PC-9 (cell line): ENCODE measurements at regions not wholly inside any gene's neighbourhood (a gene's known extent, or its start where the extent isn't known, plus 50 kb on each side); places are given as distances from the start of the nearest gene placed in this dataset.

ENCODE experiments used
- BruUV-seq: library from RNA; stranded (reverse); fragments of 400-500 nt; replicated peaks from 2 replicates; lab custom pipeline; 2021; lab: Mats Ljungman, UMichigan
- CTCF ChIA-PET: fragments of 300-600 bp; sonication (Branson Sonifier 250); formaldehyde crosslinking; loops from one replicate; lab custom pipeline; 2022; ENCODE audit warnings: antibody characterized with exemption; lab: Charles Lee
- POLR2A ChIA-PET: fragments of 300-600 bp; sonication (Branson Sonifier 250); formaldehyde crosslinking; loops from one replicate; lab custom pipeline; 2022; ENCODE audit warnings: antibody characterized with exemption; ENCODE audit not compliant: unreplicated experiment; lab: Charles Lee
- DNase-seq, 2 experiments: peaks; one replicate each; pipeline versions ENCODE4 v3.0.0 to v3.0.0-alpha.2; 2015 to 2022; ENCODE audit warnings: mixed read lengths in 1 of 2
- H2AFZ ChIP-seq: fragments of 200-600 bp; sonication (generic); 2 replicates; pipeline ENCODE4 v1.8.1; 2017; ENCODE audit warnings: antibody characterized with exemption
- H3F3A ChIP-seq: fragments of 200-600 bp; sonication (generic); 2 replicates; pipeline ENCODE4 v1.8.1; 2017; ENCODE audit warnings: antibody characterized with exemption, mild to moderate bottlenecking, low read depth; ENCODE audit not compliant: insufficient read depth
- H3K27ac ChIP-seq: fragments of 200-600 bp; sonication (generic); 2 replicates; pipeline ENCODE4 v1.6.1; 2016; ENCODE audit warnings: mixed run types
- H3K27me3 ChIP-seq: fragments of 200-600 bp; sonication (generic); 2 replicates; pipeline ENCODE4 v1.6.1; 2016; ENCODE audit warnings: low read depth, mixed run types; ENCODE audit not compliant: insufficient read depth
- H3K36me3 ChIP-seq: fragments of 200-600 bp; sonication (generic); 2 replicates; pipeline ENCODE4 v1.6.1; 2016; ENCODE audit warnings: low read depth, mixed run types
- H3K4me1 ChIP-seq: fragments of 200-600 bp; sonication (generic); replicated peaks from 2 replicates; pipeline ENCODE4 v1.6.1; 2016; ENCODE audit warnings: mixed run types; ENCODE audit not compliant: insufficient read depth
- H3K4me2 ChIP-seq: fragments of 200-600 bp; sonication (generic); 2 replicates; pipeline ENCODE4 v1.6.1; 2017; ENCODE audit warnings: mixed run types
- H3K4me3 ChIP-seq: fragments of 200-600 bp; sonication (generic); 2 replicates; pipeline ENCODE4 v1.6.1; 2016; ENCODE audit warnings: mixed run types
- H3K79me2 ChIP-seq: fragments of 200-600 bp; sonication (generic); 2 replicates; pipeline ENCODE4 v1.6.1; 2017; ENCODE audit warnings: low read depth, mixed run types
- H3K9me2 ChIP-seq: fragments of 200-600 bp; sonication (generic); 2 replicates; pipeline ENCODE4 v1.8.1; 2017; ENCODE audit warnings: mild to moderate bottlenecking; ENCODE audit not compliant: insufficient read depth
- H3K9me3 ChIP-seq: fragments of 200-600 bp; sonication (generic); 2 replicates; pipeline ENCODE4 v1.8.1; 2016; ENCODE audit warnings: low read depth; ENCODE audit not compliant: insufficient read depth
- H4K20me1 ChIP-seq: fragments of 200-600 bp; sonication (generic); 2 replicates; pipeline ENCODE4 v1.8.1; 2017; ENCODE audit not compliant: insufficient read depth
- EZH2 ChIP-seq: fragments of 200-600 bp; sonication (generic); IDR thresholded peaks from 2 replicates; pipeline ENCODE4 v1.8.0; 2017; ENCODE audit warnings: antibody characterized with exemption, low read depth
- intact Hi-C: fragments of 100-400 bp; cut with micrococcal nuclease; formaldehyde crosslinking; loops from one replicate; pipeline ENCODE4 v1.10.0; 2022; ENCODE audit not compliant: unreplicated experiment
- TF ChIP-seq, protein P1 (sequence below): fragments of 200-600 bp; sonication (generic); conservative IDR thresholded peaks from 2 replicates; pipeline ENCODE4 v1.6.1; 2017; ENCODE audit warnings: mixed run types, antibody characterized with exemption, mild to moderate bottlenecking, moderate library complexity

GRCh38 chr11:115672412-115672811 lies 168.2 kb upstream of the CADM1 start:
- Histone ChIP-seq H3K9me2 (no peaks in the 10 kb centered on the region), H3K4me2 (no peak overlapping the region), H3K9me3 (no peaks in the 10 kb centered on the region), H2AFZ (no peak overlapping the region), H3K79me2 (no peaks in the 10 kb centered on the region), H3F3A (no peaks in the 10 kb centered on the region), H3K27ac (no peak overlapping the region), H3K36me3 (no peaks in the 10 kb centered on the region), H3K4me3 (no peak overlapping the region), H3K4me1 (no peaks in the 10 kb centered on the region), H3K27me3 (peaks cover 44% of the 10 kb centered on the region), H4K20me1 (no peaks in the 10 kb centered on the region)
- CTCF ChIA-PET = no interaction called here
- no peak for DNase-seq
- POLR2A ChIA-PET = no interaction called here
- intact Hi-C loops = no loop called here
- TF ChIP-seq EZH2 = no peak
- TF ChIP-seq, protein P1, sequence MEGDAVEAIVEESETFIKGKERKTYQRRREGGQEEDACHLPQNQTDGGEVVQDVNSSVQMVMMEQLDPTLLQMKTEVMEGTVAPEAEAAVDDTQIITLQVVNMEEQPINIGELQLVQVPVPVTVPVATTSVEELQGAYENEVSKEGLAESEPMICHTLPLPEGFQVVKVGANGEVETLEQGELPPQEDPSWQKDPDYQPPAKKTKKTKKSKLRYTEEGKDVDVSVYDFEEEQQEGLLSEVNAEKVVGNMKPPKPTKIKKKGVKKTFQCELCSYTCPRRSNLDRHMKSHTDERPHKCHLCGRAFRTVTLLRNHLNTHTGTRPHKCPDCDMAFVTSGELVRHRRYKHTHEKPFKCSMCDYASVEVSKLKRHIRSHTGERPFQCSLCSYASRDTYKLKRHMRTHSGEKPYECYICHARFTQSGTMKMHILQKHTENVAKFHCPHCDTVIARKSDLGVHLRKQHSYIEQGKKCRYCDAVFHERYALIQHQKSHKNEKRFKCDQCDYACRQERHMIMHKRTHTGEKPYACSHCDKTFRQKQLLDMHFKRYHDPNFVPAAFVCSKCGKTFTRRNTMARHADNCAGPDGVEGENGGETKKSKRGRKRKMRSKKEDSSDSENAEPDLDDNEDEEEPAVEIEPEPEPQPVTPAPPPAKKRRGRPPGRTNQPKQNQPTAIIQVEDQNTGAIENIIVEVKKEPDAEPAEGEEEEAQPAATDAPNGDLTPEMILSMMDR = no peak
- no TSS peak for BruUV-seq

DNA sequence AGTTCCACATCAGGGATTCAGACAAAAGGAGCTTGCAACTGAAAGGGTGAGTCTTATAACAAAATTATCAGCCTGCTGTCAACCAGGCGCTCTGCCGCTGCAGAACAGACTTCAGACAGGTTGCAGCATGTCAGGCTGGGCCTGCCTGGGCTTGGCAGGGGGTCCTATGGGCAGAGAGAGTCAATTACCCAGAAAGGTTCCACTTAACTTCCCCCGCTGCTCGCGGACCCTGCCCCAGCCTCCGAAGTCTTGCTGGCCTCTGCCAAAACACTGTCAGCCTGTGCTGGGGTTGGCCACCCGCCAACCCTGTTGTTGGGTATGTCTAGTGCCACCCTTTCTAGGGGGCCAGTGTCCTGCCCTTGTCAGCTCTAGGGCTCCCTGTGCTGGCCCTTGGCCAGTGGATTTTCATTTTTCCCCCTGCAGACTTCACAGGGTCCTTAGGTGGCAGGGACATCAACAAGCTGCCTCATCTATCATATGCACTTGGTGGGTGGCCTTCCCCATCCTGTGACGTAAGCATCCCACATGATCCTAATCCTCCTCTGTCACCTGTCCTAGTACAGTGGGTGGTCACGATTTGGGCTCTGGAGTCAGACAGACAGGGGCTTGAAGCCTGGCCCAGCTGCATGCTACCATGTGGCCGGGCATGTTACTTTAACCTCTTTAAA lies 166.5 kb upstream of the CADM1 start:
- no TSS peak for BruUV-seq
- H3K9me3 ChIP-seq = no peaks in the 10 kb centered on the region
- H3K36me3 ChIP-seq = no peaks in the 10 kb centered on the region
- H3K9me2 ChIP-seq = no peaks in the 10 kb centered on the region
- ChIA-PET POLR2A (no interaction called here), CTCF (no interaction called here)
- no peak for TF ChIP-seq EZH2
- TF ChIP-seq, protein P1 = no peak
- H3K27me3 ChIP-seq = peaks cover 44% of the 10 kb centered on the region
- H3F3A ChIP-seq = no peaks in the 10 kb centered on the region
- no peak overlapping the region for H2AFZ ChIP-seq
- intact Hi-C loops = no loop called here
- H4K20me1 ChIP-seq = no peaks in the 10 kb centered on the region
- no peaks in the 10 kb centered on the region for H3K79me2 ChIP-seq
- no peak overlapping the region for H3K4me2 ChIP-seq
- no peaks in the 10 kb centered on the region for H3K4me1 ChIP-seq
- no peak overlapping the region for H3K4me3 ChIP-seq
- no peak for DNase-seq
- no peak overlapping the region for H3K27ac ChIP-seq

- Histone ChIP-seq H2AFZ (no peak overlapping the region), H3K9me3 (no peaks in the 10 kb centered on the region), H3K27ac (no peak overlapping the region), H3K4me3 (no peak overlapping the region), H3K4me2 (no peak overlapping the region), H3K4me1 (no peaks in the 10 kb centered on the region), H4K20me1 (no peaks in the 10 kb centered on the region), H3K36me3 (no peaks in the 10 kb centered on the region), H3F3A (no peaks in the 10 kb centered on the region), H3K9me2 (no peaks in the 10 kb centered on the region), H3K27me3 (peaks cover 61% of the 10 kb centered on the region), H3K79me2 (no peaks in the 10 kb centered on the region)
- CTCF ChIA-PET = no interaction called here
- no peak for TF ChIP-seq EZH2
- TF ChIP-seq, protein P1 = no peak
- intact Hi-C loops = no loop called here
- BruUV-seq = no TSS peak
- POLR2A ChIA-PET = no interaction called here
- no peak for DNase-seq
These were observed 161.7 kb upstream of the CADM1 start for GRCh38 chr11:115665958-115666357.
